Neural cell (in vitro differentiated cells): ENCODE measurements at regions not wholly inside any gene's neighbourhood (a gene's known extent, or its start where the extent isn't known, plus 50 kb on each side); places are given as distances from the start of the nearest gene placed in this dataset.

Experiments used
- H2AFZ ChIP-seq: fragments of 200-600, 300-800 bp; sonication (generic), shearing (Covaris generic); 2 replicates; pipeline ENCODE4 v1.6.0; 2014; ENCODE audit warnings: low read depth, mild to moderate bottlenecking, antibody characterized with exemption, low read length, moderate library complexity
- H3F3A ChIP-seq: fragments of 200-600 bp; shearing (Covaris generic); 2 replicates; pipeline ENCODE4 v1.6.1; 2016; ENCODE audit warnings: mild to moderate bottlenecking, moderate library complexity, mixed read lengths, antibody characterized with exemption, low read length; ENCODE audit not compliant: insufficient read depth, poor library complexity, severe bottlenecking
- H3K27ac ChIP-seq: fragments of 200-600, 300-800 bp; sonication (generic), shearing (Covaris generic); 2 replicates; pipeline ENCODE4 v1.5.1; 2014; ENCODE audit warnings: mild to moderate bottlenecking, low read length, moderate library complexity
- H3K27me3 ChIP-seq: fragments of 300-800, 200-600 bp; sonication (generic), shearing (Covaris generic); 2 replicates; pipeline ENCODE4 v1.6.0; 2014; ENCODE audit warnings: mild to moderate bottlenecking, low read depth, low read length, moderate library complexity; ENCODE audit not compliant: insufficient read depth
- H3K36me3 ChIP-seq: fragments of 300-800, 200-600 bp; sonication (generic), shearing (Covaris generic); 2 replicates; pipeline ENCODE4 v1.5.1; 2014; ENCODE audit warnings: mild to moderate bottlenecking, antibody characterized with exemption, low read length, moderate library complexity; ENCODE audit not compliant: insufficient read depth
- H3K4me2 ChIP-seq: fragments of 300-800, 200-600 bp; sonication (generic), shearing (Covaris generic); 2 replicates; pipeline ENCODE4 v1.6.0; 2014; ENCODE audit warnings: mild to moderate bottlenecking, low read length
- H3K4me3 ChIP-seq: fragments of 300-800, 200-600 bp; sonication (generic), shearing (Covaris generic); 2 replicates; pipeline ENCODE4 v1.5.1; 2014; ENCODE audit warnings: mild to moderate bottlenecking, low read length, moderate library complexity
- H3K79me2 ChIP-seq: fragments of 200-600 bp; shearing (Covaris generic); replicated peaks from 2 replicates; pipeline ENCODE4 v1.6.0; 2014; ENCODE audit warnings: mild to moderate bottlenecking, low read length, moderate library complexity; ENCODE audit not compliant: insufficient read depth
- H3K9ac ChIP-seq: fragments of 300-800, 200-600 bp; sonication (generic), shearing (Covaris generic); 2 replicates; pipeline ENCODE4 v1.6.1; 2016; ENCODE audit warnings: mild to moderate bottlenecking, low read length, mixed read lengths
- H3K9me2 ChIP-seq: fragments of 200-600 bp; shearing (Covaris generic); 2 replicates; pipeline ENCODE4 v1.6.1; 2016; ENCODE audit warnings: mild to moderate bottlenecking, low read length, mixed read lengths; ENCODE audit not compliant: insufficient read depth
- H3K9me3 ChIP-seq: fragments of 200-600, 300-800 bp; sonication (generic), shearing (Covaris generic); 2 replicates; pipeline ENCODE4 v1.6.1; 2016; ENCODE audit warnings: mild to moderate bottlenecking, mixed run types, low read length, moderate library complexity, mixed read lengths
- H4K20me1 ChIP-seq: fragments of 200-600 bp; shearing (Covaris generic); 2 replicates; pipeline ENCODE4 v1.6.1; 2016; ENCODE audit warnings: mild to moderate bottlenecking, mixed run types; ENCODE audit not compliant: insufficient read depth
- CTCF ChIP-seq: fragments of 450-650 bp; IDR thresholded peaks from 2 replicates; pipeline ENCODE4 v1.5.1; 2014; ENCODE audit warnings: antibody characterized with exemption, mild to moderate bottlenecking, moderate library complexity; ENCODE audit not compliant: poor library complexity, severe bottlenecking
- EP300 ChIP-seq: fragments of 450-650 bp; conservative IDR thresholded peaks from 2 replicates; pipeline ENCODE4 v1.6.1; 2014; ENCODE audit warnings: antibody characterized with exemption, mild to moderate bottlenecking, moderate library complexity; ENCODE audit not compliant: poor library complexity, severe bottlenecking
- EZH2 ChIP-seq: fragments of 200-600, 300-800 bp; shearing (Covaris generic), sonication (generic); IDR thresholded peaks from 2 replicates; pipeline ENCODE4 v1.6.1; 2014; ENCODE audit warnings: antibody characterized with exemption, low read length, borderline replicate concordance, mild to moderate bottlenecking; ENCODE audit not compliant: insufficient read depth, poor library complexity, severe bottlenecking
- MXI1 ChIP-seq: fragments of 450-650 bp; conservative IDR thresholded peaks from 2 replicates; pipeline ENCODE4 v1.6.1; 2014; ENCODE audit warnings: antibody characterized with exemption, mild to moderate bottlenecking; ENCODE audit not compliant: poor library complexity, severe bottlenecking
- POLR2AphosphoS5 ChIP-seq: IDR thresholded peaks from 2 replicates; pipeline ENCODE4 v1.6.1; 2012
- RAD21 ChIP-seq: fragments of 450-650 bp; conservative IDR thresholded peaks from 2 replicates; pipeline ENCODE4 v1.6.1; 2014; ENCODE audit warnings: antibody characterized with exemption, mild to moderate bottlenecking, moderate library complexity
- REST ChIP-seq: IDR thresholded peaks from 2 replicates; pipeline ENCODE4 v1.6.1; 2012; ENCODE audit warnings: borderline replicate concordance
- SMC3 ChIP-seq: fragments of 450-650 bp; conservative IDR thresholded peaks from 2 replicates; pipeline ENCODE4 v1.6.1; 2014; ENCODE audit warnings: antibody characterized with exemption, mild to moderate bottlenecking, moderate library complexity; ENCODE audit not compliant: poor library complexity
- TAF1 ChIP-seq: IDR thresholded peaks from 2 replicates; pipeline ENCODE4 v1.6.1; 2012; ENCODE audit warnings: low read depth

GRCh38 chr11:91947215-91947820 is 277.3 kb upstream of the FAT3 start:
- no peak overlapping the region for H2AFZ ChIP-seq
- no peaks in the 10 kb centered on the region for H3K9me2 ChIP-seq
- H3K27me3 ChIP-seq: no peaks in the 10 kb centered on the region

GRCh38 chr11:91946397-91946951 is 278.1 kb upstream of the FAT3 start:
- Histone ChIP-seq H2AFZ (no peak overlapping the region), H4K20me1 (no peaks in the 10 kb centered on the region), H3F3A (no peaks in the 10 kb centered on the region), H3K4me2 (no peak overlapping the region), H3K9ac (no peak overlapping the region), H3K27me3 (no peaks in the 10 kb centered on the region), H3K9me3 (no peaks in the 10 kb centered on the region), H3K36me3 (no peaks in the 10 kb centered on the region), H3K27ac (no peak overlapping the region), H3K9me2 (no peaks in the 10 kb centered on the region), H3K4me3 (no peak overlapping the region), H3K79me2 (no peaks in the 10 kb centered on the region)
- TF ChIP-seq SMC3: no peak
- no peak for TF ChIP-seq EP300
- no peak for TF ChIP-seq TAF1
- no peak for TF ChIP-seq EZH2
- TF ChIP-seq REST: no peak
- no peak for TF ChIP-seq POLR2AphosphoS5
- no peak for TF ChIP-seq RAD21

More at GRCh38 chr11:91947215-91947820, 277.3 kb upstream of the FAT3 start:
- Histone ChIP-seq H3K79me2 (no peaks in the 10 kb centered on the region), H3K36me3 (no peaks in the 10 kb centered on the region), H3F3A (no peaks in the 10 kb centered on the region), H3K9me3 (no peaks in the 10 kb centered on the region), H3K4me2 (no peak overlapping the region), H3K4me3 (no peak overlapping the region), H3K27ac (no peak overlapping the region), H3K9ac (no peak overlapping the region), H4K20me1 (no peaks in the 10 kb centered on the region)
- TF ChIP-seq MXI1 (no peak), SMC3 (no peak), REST (no peak), TAF1 (no peak), EZH2 (no peak), CTCF (no peak), RAD21 (no peak), POLR2AphosphoS5 (no peak), EP300 (no peak)
